ENCODE measurements at regions not wholly inside any gene's neighbourhood (a gene's known extent, or its start where the extent isn't known, plus 50 kb on each side); places are given as distances from the start of the nearest gene placed in this dataset.

DNA sequence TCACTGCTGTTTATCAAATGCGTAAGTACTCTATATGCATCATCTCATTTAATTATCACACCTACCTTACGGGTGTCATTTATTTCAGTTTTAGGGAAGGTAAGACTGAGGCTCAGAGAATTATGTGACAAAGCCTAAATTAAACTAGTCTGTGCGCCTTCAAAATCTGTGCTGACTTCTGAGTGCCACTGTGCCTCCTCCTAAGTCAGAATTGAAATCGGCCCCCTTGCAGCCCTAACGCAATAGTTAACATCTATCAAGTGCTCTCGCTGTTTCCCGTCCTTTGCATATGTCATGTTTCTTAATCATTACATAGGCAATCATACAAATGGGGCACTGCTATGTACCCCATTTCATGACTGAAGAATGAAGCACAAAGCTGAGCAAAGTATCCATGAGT, 79.0 kb upstream of the PDE10A start:
- no peak for DNase-seq

DNA sequence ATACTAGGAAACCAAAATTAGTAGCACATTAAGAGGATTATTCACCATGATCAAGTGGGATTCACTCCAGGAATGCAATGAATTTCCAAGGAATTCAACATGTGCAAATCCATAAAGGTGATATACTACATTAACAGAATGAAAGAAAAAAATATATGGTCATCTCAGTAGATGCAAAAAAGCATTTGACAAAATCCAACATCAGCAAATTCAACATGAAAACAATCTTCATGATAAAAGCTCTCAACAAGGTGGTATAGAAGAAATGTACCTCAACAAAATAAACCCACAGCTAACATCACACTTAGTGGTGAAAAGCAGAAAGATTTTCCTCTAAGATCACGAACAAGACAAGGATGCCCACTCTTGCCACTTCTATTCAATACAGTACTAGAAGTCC, 74.4 kb upstream of the PDE10A start:
- DNase-seq = no peak

DNA sequence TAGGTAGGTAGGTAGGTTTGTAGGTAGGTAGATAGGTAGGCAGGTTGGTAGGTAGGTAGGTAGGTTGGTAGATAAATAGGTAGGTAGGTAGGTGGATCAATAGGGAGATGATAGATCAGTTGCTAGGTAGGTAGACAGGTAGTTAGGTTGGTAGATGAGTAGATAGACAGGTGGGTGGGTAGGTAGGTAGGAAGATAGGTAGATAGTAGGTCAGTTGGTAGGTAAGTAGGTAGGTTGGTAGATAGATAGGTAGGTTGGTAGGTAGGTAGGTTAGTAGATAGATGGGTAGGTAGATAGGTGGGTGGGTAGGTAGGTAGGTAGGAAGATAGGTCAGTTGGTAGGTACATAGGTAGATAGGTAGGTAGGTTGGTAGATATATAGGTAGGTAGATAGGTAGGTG, 72.0 kb upstream of the PDE10A start:
- no peak for DNase-seq

DNA sequence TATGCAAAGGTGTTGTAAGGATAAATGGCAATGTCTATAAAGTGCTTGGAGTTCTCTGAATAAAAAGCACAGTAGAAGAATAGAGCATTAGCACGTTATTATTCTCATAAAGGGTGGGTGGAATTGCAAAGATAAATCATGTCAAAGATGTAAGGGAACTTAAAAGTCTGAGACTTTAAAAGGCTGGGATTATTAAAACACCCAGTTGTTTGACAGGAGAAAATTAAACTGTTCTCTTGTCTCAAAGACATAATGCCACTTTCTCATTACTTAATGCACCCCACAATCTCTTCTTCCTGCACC, 70.4 kb upstream of the PDE10A start:
- no peak for DNase-seq

DNA sequence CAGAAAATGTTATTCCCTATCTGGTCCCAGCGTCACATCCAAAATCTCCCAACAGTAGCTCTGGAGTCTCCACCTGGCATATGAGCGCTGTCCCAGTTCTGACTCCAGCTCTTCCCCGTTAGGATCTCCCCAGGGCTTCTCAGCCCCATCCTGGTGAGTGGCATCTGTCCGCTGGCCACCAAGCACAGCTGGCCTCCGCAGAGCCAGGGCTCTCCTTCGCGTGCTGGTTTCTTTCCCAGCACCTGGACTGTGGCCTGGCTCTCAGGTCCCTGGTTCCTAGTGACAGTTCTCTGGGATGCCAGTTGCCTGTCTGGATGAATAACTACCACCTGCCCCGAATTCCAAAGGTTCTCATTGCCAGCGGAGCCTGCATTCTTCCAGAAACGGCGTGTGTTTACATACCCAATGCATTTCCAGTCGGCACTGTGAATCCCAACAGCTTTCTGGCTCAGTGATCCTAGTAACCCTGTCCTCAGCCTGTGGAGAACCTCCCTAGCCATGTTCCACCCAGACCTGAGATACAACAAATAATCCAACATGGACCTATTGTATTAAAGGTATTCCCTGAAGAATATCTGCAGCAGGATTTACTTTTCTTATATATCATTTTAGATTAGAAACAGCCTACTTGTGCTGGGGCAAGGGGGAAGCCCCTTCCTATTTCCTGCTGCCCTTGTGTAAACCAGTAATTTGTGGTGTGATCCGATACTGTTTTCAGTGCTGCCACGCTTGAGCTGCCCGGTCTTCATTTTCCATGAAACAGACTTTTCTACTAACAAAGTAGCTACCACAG, 69.9 kb upstream of the PDE10A start:
- no peak for DNase-seq

DNA sequence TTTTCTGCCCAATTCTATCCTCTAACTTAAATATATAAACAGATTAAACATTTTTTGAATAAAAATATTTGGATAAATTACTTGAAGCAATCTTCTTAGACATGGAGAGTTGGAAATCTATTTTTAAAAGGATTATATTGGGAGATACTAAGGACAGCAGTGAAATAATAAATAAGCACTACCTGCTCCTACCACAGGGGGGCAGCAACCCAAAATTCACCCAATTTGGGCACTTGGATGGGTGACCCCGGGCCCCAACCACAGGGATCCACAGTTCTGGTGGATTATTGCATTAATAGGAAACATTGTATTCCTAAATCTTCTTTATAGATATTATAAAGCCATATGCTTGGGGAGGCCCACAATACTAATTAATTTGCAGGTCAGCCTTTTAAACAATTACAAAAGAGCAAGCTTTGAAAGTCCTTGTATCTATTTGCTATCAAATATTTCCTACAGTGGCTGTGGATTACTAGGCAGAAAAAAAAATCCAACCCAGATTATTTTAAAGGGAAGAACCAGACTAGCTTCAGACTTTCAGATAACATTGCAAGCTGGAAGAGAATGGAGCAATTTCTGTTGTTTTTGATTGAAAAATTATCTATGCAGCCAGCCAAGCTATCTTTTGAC, 66.4 kb upstream of the PDE10A start:
- DNase-seq = no peak

DNA sequence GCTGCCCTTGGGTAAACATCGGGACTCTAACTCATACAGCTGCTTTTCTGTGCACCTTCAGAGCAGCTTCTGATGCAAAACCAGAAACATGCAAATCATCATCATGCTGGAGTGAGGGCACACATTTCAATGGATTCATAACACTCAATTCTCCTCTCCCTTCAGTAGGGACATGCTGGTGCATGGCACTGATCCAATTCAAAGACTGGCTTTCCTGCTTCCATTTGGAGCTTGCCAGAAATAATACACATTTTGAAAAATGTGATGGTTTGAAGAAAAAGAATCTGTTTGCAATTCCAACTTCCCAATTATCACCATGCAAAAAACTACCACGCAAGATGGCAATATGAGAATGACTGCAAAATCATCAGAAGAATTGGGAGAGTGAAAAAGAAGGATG, 65.2 kb upstream of the PDE10A start:
- no peak for DNase-seq

DNA sequence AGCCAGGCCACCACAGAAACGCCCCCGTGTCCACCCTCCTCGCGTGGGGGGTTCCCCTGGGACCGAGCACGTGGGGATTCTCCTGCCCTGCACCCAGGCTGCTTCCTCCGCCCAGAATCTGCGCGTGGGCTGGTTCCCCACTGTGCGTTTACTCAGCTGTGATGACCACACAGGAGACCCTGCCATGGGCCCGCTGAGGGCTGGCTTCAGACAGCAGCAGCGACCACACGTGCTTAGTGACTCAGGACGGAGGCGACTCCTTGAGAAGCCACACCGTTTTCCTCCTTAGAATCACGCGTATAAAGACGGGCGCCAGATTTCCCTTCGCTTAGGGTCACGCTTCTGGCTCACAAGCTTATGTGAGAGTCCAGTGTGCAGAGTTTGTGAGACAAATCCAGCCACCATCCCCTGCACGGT, 63.9 kb upstream of the PDE10A start:
- no peak for DNase-seq

DNA sequence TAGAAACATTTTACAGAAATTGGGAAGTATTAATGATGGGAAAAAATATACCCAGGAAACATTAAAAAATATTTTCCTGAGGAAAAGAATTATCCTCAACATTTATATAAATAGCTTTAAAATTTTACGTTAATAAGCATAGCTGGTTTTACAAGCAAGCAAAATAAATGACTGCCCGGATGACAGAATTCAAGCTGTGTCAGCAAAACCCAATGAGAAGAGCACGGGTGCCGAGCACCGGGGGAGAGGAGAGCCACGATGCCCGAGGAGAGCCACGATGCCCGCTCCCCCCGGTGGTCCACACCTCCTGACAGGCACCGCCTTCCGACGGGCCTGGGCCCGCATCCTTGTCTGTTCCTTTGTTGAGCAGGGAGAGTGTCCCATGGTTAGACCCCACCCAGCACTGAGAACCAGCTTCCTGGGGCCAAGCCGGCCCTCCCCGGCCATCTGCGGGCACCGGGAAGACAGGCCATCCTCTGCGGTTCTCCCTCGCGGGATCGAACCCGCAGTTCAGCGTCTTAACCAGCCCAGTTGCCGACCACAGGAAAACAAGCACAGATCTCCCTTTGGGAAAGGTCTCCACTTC, 63.3 kb upstream of the PDE10A start:
- DNase-seq = no peak

DNA sequence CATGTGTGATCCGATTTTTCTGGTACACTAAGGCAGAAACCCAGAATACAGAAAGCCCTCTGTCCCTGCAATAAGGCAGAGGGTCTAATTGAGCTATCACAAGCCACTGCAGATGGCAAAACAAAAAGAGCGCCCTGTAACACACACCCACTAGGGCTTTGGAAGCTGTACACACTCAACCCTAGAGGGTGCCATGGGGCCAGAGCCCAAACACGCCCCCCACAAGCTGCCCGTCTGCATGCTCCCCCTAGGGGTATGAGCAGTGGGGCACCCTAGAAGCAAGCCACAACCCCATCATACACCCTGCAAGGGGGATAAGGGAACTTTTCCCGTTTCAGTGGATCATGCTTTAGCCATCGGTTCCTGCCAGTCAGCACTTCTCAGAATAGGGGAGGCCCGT, 62.2 kb upstream of the PDE10A start:
- no peak for DNase-seq

DNA sequence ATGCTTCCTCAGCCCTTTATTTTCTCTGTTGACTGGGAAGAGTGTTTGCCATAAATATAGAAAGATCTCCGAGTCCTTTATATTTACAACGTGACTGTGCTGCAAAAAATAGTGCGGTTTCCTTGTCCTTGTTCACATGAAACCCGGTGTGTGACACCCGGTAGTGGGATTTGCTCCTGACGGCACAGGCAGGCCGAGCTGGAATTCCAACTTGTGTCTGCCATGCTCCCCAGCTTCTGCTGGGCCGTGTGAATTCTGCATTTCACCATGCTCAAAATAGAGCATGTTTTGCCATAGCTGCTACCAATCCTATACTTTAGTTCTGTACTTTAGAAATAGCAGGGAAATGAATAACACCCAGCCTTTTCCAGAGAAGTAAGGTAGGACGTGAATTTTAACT, 60.3 kb upstream of the PDE10A start:
- no peak for DNase-seq

DNA sequence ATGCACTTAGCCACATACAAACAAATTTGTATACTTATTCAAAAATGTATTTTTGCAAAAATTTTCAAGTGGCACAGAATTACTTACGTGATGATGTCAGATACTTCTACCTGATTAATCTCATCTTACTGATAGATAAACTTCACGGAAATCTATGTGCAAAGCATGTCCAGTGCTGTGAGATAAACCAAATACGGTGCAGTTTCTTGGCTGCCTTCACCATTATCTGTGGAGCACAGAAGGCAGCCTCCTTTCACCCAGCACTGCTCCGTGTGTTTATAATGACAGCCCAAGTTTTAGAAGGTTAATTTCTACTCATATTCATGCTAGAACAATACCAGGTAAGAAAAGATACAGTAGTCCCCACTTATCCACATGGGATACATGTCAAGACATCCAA, 59.0 kb upstream of the PDE10A start:
- DNase-seq = no peak

DNA sequence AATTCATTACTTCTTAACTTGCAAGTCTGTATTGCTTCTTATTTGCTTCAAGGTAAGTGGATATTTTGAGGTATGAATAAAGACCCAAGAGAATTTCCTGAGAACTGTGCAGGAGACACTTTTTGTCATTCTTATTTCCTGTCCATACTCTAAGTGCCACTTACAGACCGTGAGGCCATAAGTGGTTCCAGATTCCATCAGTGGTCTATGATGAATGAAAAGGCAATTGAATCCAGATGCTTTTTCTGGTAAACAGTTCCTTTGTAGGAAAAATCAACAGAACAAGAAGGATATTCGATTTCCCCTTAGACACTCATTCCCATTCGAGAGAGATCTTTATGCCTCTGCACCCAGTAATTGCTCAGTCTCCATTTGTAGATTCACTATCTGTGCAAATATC, 58.3 kb upstream of the PDE10A start:
- DNase-seq = no peak

DNA sequence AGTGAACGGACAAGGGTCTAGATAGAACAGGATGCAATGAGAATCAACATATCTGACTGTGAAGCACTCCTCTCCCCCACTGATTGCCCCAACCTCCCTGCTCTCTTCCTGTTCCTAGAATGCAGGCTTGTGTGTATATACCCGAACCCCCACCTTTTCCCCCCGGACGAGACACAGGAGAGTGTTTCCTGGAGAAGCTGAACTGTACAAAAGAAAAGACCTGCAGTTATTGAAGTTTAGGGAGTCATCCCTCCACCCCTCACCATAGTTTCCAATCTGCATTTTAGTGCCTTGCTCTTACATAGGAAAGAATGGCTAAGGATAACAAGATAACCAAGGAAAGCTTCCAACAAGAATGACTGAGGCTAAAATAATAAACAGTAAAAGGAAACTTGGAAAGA, 55.5 kb upstream of the PDE10A start:
- DNase-seq = no peak

DNA sequence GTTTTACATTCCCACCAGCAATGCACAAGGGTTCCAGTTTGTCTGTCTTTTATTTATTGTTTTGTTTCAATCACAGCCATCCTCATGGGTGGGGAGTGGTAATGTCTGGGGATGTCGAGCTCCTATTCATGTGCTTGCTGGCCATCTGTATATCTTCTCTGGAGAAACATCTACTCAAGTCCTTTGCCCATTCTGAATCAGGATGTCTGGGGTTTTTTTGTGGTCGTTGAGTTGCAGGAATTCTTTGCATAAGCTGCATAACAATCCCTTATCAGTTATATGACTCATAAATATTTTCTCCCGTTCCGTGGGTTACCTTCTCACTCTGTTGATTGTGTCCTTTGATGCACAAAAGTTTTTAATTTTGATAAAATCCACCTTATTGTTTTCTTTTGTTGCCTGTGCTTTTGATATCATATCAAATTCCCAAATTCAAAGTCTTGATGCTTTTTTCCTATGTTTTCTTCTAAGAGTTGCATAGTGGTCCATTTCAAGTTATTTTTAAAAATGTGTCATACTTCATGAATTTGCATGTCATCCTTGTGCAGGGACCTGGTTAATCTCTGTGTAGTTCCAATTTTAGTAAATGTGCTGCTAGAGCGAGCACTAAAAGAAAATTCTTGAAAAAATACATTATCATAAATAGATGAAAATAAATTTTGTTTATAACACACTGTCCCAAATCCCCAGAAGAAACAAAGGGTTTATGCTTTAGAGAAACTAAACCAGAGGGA, 54.9 kb upstream of the PDE10A start:
- DNase-seq = no peak

DNA sequence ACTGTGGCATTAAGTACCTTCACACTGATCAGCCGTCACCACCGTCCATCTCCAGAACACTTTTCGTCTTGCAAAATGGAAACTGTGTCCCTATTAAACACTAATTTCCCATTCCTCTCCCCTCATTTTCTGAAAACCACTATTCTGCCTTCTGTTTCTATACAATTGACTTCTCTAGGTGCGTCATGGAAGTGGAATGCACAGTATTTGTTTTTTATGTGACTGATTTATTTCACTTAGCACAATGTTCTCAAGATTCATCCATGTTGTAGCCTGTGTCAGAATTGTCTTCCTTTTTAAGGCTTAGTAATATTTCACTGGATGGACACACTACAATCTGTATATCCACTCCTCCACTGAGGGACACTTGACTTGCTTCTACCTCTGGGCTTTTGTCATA, 53.8 kb upstream of the PDE10A start:
- DNase-seq = no peak

DNA sequence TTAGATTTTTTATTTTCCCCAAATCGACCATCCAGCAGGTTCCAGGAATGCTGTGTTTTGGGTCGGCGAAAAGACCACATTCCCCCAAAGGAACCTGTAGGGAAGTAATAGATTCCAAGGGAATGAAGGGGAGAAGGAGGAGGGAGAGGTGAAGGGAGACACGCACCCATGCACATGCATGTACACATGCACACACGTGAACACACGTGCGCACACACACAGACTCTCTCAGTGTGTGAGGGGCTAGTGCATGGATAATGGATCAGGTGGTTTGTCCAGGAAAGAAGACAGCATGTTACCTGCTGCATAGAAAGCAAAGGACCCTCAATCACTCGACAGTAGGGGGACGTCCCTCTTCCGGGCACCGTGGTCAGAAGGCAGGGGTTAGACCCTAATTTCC, 52.4 kb upstream of the PDE10A start:
- no peak for DNase-seq

DNA sequence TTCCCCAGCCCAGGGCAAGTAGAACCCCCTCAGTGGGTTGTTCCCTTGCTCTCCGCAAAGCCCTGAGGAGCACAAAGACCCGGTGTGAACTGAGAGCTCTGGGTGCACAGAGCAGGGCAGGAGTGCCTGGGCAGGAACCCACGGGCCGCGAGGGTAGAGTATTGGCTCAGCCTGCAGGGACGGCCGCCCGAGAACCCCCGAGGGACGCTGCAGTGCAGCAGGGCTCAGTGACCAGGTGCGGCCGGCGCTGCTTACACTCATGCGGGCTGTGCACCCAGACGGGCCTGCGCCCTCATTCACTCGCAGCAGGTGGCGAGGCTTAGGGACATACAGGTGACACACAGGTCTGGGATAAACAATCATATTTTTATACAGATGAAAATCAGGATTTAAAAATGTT, 51.9 kb upstream of the PDE10A start:
- DNase-seq = no peak

DNA sequence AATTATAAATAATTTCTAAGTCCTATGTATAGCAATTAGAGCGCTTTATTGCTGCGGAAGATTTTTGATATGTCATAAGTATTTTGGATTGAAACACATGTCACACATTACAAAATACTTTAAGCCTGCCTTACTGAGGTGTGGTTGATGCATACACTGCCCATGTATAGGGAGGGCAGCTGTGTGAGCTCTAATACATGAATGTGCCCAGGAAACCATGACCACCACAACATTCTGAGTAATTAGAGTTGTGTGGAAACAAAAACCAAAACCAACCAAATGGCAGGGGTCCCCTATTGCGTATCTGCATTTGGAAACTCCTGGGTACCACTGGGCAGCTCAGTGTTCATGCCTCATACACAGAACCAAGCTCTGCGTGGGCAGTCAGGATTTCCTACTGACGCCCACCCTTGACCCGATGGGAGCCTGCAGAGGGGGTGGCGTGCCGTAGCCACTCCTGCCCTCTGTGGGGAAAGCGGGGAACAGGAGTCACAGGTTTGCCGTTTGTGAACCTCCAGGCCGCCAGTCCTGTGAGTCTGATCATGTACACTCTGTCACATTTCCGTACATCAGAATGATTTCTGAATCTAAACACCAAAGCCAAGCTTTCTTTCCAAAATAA, 50.9 kb upstream of the PDE10A start:
- DNase-seq = no peak

Measured in CD4-positive, alpha-beta T cell treated with Interleukin-6 for 4 hours (primary cell).